GM19395 (cell line): ENCODE measurements at regions not wholly inside any gene's neighbourhood (a gene's known extent, or its start where the extent isn't known, plus 50 kb on each side); places are given as distances from the start of the nearest gene placed in this dataset.

Experiments used
- ATAC-seq: cut with Tn5 transposase; IDR thresholded peaks from one replicate; pipeline ENCODE4 v1.9.1; 2021; ENCODE audit warnings: mild to moderate bottlenecking, moderate library complexity; ENCODE audit not compliant: unreplicated experiment

DNA sequence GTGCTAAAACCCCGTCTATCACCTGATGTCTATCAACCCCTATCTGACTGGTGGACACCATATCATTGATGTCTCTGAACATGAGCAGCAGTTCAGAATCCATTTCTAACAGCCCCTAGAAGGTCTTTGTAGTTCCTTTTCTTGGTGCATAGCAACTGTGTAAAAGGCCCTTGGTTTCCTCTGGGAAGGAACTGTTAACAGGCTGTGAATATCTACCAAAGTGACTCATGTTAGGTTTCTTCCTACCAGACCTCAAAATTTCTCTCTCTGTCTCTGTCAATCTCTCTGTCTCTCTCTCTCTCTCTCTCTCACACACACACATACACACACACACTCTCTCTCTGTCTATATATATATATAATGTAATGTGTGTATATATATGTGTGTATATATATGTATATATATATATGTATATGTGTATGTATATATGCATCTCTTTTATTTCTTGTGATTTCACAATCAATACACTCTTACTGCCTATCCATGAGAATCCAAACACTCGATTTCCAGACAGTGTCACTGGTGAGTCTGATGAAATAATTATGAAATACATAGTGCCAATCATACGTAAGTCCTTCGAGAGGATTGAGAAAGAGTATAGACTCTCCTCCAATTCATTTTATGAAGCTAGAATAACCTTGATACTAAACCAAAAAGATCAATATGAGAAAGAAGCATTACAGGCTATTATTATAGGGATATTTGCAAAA is 335.9 kb upstream of the SLCO3A1 start:
- ATAC-seq, result no peak

DNA sequence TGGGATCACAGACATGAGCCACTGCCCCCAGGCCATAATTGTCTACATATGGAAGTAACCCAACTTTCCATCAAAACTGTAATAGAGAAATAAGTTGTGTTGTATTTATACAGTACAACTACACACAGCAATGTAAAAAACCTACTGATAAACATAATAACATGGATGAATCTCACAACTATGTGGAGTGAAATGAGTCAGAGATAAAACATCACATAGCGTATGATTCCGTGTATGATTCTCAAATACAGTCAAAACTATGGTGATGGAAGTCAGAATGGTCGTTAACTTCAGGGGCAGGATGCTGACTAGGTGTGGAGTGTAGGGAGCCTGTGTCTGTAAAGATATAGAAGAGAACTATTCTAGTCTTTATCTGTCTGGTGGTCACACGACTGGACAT is 332.7 kb upstream of the SLCO3A1 start:
- ATAC-seq, result no peak

DNA sequence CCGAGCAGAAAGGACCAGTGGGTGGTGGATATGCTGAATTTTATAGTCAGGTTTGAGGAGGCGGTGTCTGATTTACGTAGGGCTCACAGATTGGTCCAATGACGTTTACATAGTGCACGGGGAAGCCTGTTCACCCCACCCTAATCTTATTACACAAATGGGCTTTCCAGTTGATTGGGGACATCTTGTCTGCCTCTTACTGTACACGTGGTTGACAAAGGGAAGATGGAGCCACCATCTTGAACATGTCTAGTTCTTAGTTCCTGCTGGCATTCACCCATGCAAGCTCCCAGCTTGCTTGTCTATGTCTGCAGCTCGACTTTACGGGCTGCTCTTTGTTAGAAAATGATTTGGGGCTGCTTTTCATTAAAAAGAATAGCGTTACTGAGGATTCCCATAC is 332.0 kb upstream of the SLCO3A1 start:
- ATAC-seq, result no peak

DNA sequence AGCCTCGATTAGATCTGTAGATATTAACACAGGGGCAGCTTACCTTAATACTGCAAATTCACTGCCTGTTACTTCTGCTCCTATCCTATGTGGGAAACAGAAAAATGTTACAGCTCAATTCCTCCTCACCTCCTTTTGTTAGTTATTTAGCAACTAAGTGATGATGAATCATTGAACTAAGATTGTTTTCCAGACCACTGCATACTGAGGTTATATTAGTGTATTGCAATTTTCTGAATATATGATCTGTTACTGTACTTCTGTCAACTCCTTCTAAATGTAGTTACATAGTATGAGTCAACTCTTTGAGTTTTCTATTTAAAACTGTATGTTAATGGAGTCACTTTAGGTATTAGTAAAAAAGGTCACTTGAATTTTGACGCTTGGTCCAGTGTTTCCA is 331.5 kb upstream of the SLCO3A1 start:
- ATAC-seq, result no peak

DNA sequence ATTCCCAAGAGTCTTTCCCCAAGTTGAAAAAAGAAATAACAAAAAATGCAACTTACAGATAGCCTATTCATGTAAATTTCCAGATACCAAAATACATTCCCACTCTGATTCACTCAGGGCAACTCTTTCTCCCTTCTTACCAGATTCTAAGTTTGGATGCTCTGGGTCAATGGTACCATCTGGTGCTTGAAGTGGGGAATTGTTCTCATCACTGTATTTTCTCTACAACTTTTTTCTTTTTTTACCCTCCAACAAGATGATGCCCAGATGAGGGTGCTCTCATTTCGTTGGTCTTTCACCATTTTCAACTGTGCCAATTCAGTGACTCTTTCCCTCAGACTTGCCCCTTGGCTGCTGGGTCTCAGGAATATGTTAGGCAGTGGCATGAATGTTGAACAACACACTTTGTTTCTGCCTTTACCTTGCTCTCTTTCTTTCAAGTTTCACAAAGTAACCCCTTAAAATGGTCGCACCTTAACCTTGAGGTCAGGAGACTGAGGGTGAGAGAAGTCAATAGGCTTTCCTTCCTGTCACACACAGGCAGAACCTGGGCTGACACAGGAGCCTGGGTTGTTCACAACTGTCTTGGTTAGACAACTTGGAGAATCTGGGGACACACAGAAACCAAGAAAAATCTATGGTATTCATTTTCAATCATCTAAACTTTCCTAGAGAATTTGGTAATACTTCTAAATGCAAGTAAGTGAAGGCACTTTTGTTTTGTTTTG is 330.7 kb upstream of the SLCO3A1 start:
- no peak for ATAC-seq

DNA sequence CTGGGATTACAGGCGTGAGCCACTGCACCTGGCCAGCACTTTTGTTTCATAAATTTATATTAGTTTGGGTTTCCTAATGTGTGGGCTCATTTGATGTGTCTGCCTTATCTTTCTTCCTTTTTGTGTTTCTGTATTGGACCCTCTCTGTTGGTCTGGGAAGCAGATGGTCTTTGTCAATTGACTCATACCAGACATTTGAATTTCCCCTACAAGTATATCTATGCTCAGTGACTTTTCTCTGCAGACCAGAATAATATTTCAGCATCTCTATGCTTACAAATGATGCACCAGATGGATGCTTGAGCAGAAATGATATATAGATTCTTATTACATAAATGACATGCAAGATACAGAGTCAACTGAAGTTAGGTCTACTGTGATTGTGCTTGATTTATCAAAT is 329.9 kb upstream of the SLCO3A1 start:
- no peak for ATAC-seq

DNA sequence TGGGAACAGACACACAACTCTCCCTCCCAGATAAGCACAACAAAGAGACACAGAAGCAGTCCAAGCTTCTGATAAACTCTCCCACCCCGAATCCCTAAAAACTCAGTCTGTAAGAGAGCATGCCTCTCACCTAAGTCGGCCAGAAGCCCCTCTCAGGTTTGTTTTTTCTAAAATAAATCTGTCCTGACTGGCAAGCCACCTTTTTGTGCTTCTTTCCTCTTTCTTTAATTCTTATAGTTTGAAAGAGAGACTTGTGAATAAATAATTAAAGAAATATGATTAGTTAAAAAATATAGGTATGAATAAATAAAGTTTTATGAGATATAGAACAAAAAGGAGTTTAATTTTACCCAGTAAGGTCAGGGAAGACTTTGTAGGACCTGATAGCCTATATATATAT is 329.0 kb upstream of the SLCO3A1 start:
- no peak for ATAC-seq

DNA sequence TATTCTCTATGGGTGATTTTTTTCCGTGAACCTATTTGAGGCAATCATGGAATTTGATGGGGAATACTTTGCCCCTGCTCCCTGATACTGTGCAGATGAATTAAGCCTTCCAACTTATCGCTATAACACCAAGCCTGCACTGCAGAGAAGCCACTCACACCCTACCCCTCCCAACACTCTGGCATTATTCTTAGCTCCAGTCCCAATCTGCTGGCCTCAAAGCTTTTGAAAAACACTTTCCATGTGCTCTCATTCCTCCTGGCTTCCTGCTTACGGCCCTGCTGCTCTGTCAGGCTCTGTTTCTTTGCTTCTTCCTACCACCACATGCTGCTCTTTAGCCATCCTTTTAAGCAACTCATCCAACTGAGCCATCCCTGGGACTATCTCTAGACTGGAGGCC is 327.8 kb upstream of the SLCO3A1 start:
- ATAC-seq, result no peak

DNA sequence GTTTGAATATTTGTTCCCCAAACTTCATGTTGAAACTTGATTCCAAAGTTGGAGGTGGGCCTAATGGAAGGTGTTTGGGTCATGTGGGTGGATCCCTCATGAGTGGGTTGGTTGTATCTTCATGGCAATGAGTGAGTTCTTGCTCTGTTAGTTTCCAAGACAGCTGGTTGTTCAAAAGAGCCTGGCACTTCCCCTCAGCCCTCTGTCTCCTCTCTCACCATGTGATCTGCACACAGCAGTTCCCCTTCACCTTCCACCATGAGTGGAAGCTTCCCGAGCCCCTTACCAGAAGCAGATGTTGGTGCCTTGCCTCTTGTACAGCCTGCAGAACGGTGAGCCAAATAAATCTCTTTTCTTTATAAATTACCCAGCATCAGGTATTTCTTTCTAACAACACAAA is 327.1 kb upstream of the SLCO3A1 start:
- no peak for ATAC-seq

DNA sequence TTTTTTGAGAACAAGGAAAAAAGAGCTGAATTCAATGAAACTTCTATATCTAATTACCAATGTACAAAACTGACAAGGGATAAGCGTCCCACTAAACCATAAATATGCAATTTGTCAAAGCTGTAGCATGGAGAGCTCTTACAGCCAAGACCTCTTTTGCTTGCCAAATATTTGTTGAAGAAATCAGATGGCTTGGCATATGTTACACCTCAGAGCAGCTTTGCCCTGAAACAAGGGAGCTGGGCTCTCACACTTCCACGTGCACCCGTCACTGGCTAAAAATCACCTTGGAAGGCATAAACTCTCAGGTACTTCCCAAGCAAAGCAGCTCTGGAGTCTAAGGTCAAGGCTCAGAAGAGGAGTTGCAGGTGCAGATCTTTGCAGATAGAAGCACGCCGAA is 324.7 kb upstream of the SLCO3A1 start:
- no peak for ATAC-seq

DNA sequence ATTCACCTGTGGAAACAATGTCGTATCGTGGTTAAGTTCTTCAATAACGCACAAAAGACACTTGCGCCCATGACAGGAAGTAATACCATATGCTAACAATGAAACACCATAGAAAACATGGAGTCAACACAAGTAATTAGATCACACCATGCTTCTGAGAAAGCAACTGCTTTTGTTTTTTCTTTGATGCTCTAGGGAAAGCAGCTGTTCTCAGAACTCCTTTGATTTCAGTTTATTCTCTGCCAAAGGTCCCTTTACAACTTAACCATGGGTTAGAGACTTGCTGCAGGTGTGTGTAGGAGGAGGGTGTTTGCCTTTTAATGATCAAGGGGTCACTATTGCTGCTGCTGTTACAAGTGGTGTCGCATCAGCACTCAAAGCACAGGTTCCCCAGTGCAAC is 324.0 kb upstream of the SLCO3A1 start:
- no peak for ATAC-seq

DNA sequence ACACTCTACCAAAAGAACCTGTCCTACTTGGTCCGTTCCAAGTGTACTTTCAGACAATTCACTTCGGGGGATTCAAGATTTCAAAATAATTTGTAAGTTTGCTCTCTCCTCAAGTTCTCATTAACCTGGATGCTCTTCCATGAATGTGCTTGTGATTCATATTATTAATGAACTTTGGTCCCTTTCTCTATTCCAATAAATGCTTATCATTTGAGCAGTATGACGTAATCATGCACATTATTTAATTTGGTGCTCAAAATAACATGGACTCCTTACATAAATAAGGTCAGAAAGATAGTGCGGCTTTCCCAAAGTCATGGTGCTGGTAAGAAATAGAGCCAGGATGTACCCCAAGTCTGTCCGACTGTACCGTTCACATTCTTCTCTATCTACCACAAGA is 323.2 kb upstream of the SLCO3A1 start:
- no peak for ATAC-seq

DNA sequence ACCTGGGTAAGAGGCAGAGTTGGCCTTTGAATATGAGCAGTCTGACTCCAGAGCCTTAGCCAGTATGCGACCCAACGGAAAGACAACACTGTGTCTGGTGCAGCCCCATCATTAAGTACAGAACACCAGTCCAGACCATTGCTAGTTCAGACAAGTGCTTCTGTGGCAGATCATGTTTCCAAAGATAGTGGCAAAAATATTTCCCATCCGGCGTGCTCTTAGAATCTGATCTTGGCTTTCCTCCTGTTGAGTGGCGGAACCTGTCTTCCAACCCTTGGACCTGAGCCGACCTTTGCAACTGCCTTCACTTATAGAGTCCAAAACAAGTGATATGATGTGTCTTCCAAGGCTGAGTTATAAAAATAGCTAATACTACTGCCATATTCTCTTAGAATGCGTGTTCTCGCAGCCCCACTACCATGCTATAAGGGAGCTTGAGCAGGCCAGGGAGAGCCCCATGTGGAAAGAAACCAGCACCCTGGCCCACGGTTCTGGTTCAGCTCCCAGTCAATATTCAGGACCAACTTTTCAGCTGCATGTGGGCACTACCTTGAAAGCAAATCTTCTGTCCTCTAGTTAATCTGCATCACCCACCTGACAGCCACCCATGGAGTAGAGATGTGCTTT is 322.4 kb upstream of the SLCO3A1 start:
- ATAC-seq, result no peak

DNA sequence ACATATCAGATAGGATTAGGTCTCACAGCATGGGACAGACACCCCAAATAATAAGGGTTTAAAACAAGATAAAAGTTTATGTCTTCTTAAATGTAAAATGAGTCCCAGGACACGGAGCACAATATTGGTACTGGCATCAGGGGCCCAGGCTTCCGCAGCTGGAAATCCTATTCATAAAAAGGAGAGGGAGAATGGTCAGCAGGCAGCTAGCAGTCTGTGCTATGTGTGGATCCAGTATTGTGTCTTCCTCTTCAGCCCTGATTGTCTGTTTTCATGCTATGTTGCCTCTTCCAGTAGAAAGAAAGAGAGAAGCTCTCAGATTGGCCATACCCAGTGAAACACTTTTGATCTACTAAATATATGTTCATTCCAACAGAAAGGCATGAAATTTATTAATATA is 319.3 kb upstream of the SLCO3A1 start:
- no peak for ATAC-seq

DNA sequence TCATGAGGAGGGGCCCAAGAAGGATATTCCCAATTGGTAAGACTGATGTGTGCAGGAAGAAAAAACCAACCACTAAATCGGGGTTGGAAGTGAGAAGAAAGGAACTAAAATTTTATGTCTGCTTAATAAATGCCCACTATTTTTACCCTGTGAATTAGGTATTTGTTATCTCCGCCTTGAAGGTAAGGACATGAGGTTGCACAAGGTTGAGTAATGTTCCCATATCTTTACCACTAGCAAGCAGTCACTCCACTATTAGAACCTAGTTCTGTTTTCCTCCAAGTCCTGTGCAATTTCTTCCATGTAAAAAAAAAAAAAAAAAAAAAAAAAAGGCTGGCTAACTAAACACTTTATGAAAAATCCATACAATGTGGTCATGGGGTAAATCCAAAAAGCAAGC is 318.5 kb upstream of the SLCO3A1 start:
- no peak for ATAC-seq

DNA sequence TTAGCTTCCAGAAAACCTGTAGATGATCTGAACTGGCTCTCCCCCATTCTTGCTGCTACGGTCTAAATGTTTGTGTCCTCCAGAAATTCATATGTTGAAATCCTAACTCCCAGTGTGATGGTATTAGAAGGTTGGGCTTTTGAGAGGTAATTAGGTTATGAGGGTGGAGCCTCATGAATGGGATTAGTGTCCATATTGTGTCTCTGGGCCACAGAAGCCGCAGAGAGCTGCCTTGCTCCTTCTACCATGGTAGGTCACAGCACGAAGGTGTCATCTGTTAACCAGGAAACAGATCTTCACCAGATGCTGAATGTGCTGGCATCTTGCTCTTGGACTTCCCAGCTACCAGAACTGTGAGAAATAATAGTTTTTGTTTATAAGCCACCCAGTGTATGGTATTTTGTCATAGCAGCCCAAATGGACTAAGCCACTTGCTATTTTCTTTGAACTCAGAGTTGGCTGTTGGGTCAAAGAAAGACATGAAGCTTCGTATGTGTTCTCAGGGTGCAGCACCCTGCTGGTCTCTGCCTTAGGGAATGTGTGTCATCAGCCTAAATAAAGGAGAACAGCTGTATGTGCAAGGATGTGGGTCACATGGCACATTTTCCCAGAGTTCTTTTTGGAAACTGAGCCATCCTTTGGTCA is 317.5 kb upstream of the SLCO3A1 start:
- no peak for ATAC-seq

DNA sequence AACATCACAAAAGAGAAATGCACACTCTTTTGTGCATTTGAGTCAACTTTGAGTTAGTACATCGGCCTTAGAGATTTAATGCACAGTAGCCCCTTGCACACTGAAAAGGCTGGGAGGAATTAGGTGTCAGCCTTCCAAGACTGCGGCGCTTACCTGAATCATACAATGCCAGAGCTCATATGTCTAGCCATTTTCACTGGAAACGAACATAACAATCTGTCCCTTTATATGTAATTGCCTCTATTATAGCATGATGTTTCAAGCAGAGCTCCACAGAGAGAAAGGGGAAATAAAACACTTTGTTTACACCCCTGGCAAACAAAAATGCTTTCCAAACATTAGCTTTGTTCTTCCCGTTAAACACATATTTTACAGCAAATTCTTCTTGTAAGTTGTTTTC is 315.7 kb upstream of the SLCO3A1 start:
- ATAC-seq, result no peak

DNA sequence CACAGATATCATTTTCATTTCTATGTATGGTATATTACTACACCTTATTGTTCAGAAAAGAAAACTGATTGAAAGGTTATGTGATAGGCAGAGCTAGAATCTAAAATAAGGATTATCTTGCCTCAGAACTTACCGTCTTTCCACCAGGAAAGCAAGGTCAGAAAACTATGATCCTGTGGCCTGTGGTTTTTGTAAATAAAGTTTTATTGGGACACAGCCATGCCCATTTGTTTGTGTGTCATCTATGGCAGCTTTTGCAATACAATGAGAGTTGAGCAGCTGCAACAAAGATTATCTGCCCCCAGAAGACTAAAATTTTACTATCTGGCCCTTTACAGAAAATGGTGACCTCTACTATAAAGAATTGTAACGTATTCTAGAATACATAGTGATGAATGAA is 314.7 kb upstream of the SLCO3A1 start:
- ATAC-seq, result no peak

DNA sequence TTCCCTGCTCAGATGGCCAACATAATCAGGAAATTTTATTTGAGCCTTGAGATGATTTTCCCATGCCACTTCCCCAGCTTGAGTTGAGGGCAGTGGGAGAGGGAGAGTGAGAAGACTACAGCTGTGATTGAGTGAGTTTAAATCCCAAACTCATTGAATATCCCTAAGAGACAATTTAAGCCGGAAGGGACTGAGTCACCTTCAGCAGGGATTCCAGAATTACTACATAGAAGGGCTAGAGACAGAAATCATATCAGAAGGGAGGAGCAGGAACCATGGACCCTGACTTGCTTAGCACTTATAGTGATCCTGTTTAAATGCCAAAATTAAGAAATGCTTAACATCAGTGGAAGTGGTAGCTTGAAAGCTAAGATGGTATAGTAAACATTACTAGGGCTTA is 312.2 kb upstream of the SLCO3A1 start:
- no peak for ATAC-seq

DNA sequence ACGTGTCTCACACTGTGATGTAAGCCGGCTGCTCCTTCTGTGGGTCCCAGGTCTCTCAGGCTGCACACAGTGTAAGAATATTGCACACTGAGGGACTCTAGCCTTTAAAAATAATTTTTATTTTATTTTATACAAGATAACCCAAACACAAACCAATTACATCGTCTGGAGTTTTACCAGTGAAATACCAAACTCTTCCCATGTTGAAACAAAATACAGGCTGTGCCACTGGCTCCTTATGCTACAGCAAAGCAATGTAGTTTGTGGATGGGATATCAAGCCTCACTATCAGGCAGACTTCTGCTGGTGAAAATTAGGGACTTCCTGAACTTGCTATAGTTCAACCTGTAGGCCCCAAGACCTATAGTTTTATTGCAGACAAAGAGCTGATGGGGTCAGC is 311.3 kb upstream of the SLCO3A1 start:
- no peak for ATAC-seq

DNA sequence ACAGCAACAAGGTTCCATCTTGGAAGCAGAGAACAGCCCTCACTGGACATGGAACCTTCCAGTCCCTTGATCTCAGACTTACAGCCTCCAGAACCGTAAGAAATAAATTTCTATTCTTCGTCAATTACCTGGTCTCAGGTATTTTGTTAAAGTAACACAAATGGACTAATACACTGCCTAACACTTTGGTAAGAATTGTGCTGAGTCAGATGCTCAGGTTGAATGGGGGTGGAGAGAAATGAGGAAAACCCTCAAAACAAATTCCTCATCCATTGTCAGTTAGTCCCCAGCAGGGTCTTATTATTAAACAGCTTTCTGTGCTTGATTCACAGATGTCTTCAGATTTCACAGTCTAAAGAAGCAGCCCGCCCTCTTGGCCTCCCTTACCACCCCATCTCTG is 306.2 kb upstream of the SLCO3A1 start:
- ATAC-seq, result no peak

DNA sequence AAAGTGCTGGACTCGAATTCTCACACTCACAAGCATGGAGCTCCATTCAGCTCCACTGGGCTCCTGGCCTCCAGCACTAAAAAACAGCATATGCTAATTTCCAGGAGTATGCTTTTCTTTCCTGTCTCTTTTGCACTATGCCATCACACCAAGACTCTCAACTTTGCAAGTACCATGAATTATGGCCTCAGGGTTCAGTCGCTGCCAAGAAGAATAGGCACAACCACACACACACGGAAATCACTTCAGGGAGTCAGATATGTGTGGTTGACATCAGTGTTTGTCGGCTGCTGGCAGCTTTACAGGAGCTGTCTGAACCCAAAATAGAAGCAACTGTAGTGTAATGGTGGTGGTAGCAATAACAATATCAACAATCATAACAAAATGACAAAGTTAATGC is 305.0 kb upstream of the SLCO3A1 start:
- ATAC-seq, result no peak
